Activated CD8-positive, alpha-beta memory T cell treated with anti-CD3 and anti-CD28 coated beads, Interleukin-2, amount 50 U/mL, for 48 hours (primary cell): ENCODE measurements at regions not wholly inside any gene's neighbourhood (a gene's known extent, or its start where the extent isn't known, plus 50 kb on each side); places are given as distances from the start of the nearest gene placed in this dataset.

Experiments
- DNase-seq: peaks from one replicate; pipeline ENCODE4 v3.0.0-alpha.2; 2020

- peak; percentile 69 for DNase-seq
Measured at GRCh38 chr2:234550511-234551107, 53.7 kb upstream of the ARL4C start.

DNA sequence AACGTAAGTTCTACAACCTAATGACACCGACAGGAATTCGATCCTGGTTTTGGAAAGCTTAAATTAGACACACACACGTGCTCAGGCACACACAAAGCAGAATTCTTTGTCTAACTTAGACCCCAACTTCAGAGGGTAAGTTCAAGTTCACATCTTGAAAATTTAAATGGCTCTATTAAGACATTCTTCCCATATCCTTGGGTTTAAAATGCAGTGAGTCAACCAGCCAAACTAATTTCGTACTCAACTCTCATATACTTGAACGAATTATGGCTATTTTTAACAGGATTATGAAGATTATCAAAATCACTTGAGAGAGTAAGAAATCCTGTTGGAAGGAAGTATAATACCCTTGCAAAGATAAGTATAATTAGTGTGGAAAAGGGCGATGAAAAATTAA lies 53.2 kb upstream of the ARL4C start:
- DNase-seq: no peak

- no peak for DNase-seq
Measured at GRCh38 chr2:234548695-234549420, 52.0 kb upstream of the ARL4C start.

GRCh38 chr2:234546770-234547169 lies 49.9 kb upstream of the ARL4C start:
- DNase-seq: no peak
